ENCODE measurements at regions not wholly inside any gene's neighbourhood (a gene's known extent, or its start where the extent isn't known, plus 50 kb on each side); places are given as distances from the start of the nearest gene placed in this dataset.

GRCh38 chr9:13719446-13719845, 440.0 kb upstream of the MPDZ start:
- DNase-seq (ENCODE audit: extremely low read depth in 1 of 2, low read depth in 1 of 2) = no peak

- no peak for DNase-seq (ENCODE audit: extremely low read depth in 1 of 2, low read depth in 1 of 2)
Observed at GRCh38 chr9:13718539-13718938, 439.0 kb upstream of the MPDZ start.

GRCh38 chr9:13718086-13718485, 438.6 kb upstream of the MPDZ start:
- DNase-seq (ENCODE audit: extremely low read depth in 1 of 2, low read depth in 1 of 2) = no peak

GRCh38 chr9:13717322-13718054, 438.0 kb upstream of the MPDZ start:
- no peak for DNase-seq (ENCODE audit: extremely low read depth in 1 of 2, low read depth in 1 of 2)

- no peak for DNase-seq (ENCODE audit: extremely low read depth in 1 of 2, low read depth in 1 of 2)
Observed at GRCh38 chr9:13716601-13717321, 437.3 kb upstream of the MPDZ start.

GRCh38 chr9:13716090-13716489, 436.6 kb upstream of the MPDZ start:
- DNase-seq (ENCODE audit: extremely low read depth in 1 of 2, low read depth in 1 of 2) = no peak

GRCh38 chr9:13715430-13715829, 435.9 kb upstream of the MPDZ start:
- no peak for DNase-seq (ENCODE audit: extremely low read depth in 1 of 2, low read depth in 1 of 2)

GRCh38 chr9:13707612-13708576, 428.4 kb upstream of the MPDZ start:
- no peak for DNase-seq (ENCODE audit: extremely low read depth in 1 of 2, low read depth in 1 of 2)

- no peak for DNase-seq (ENCODE audit: extremely low read depth in 1 of 2, low read depth in 1 of 2)
Observed at GRCh38 chr9:13705918-13706317, 426.4 kb upstream of the MPDZ start.

GRCh38 chr9:13705373-13705772, 425.9 kb upstream of the MPDZ start:
- DNase-seq (ENCODE audit: extremely low read depth in 1 of 2, low read depth in 1 of 2) = no peak

GRCh38 chr9:13690595-13690994, 411.1 kb upstream of the MPDZ start:
- no peak for DNase-seq (ENCODE audit: extremely low read depth in 1 of 2, low read depth in 1 of 2)

GRCh38 chr9:13689925-13690324, 410.4 kb upstream of the MPDZ start:
- no peak for DNase-seq (ENCODE audit: extremely low read depth in 1 of 2, low read depth in 1 of 2)

GRCh38 chr9:13688990-13689600, 409.6 kb upstream of the MPDZ start:
- no peak for DNase-seq (ENCODE audit: extremely low read depth in 1 of 2, low read depth in 1 of 2)

- DNase-seq (ENCODE audit: extremely low read depth in 1 of 2, low read depth in 1 of 2) = no peak
Observed at GRCh38 chr9:13688223-13688989, 408.9 kb upstream of the MPDZ start.

GRCh38 chr9:13684656-13685055, 405.2 kb upstream of the MPDZ start:
- DNase-seq (ENCODE audit: extremely low read depth in 1 of 2, low read depth in 1 of 2) = no peak

- no peak for DNase-seq (ENCODE audit: extremely low read depth in 1 of 2, low read depth in 1 of 2)
Observed at GRCh38 chr9:13677801-13678200, 398.3 kb upstream of the MPDZ start.

GRCh38 chr9:13675638-13676000, 396.1 kb upstream of the MPDZ start:
- no peak for DNase-seq (ENCODE audit: extremely low read depth in 1 of 2, low read depth in 1 of 2)

- DNase-seq (ENCODE audit: extremely low read depth in 1 of 2, low read depth in 1 of 2) = no peak
Observed at GRCh38 chr9:13674926-13675637, 395.6 kb upstream of the MPDZ start.

GRCh38 chr9:13673348-13673747, 393.9 kb upstream of the MPDZ start:
- no peak for DNase-seq (ENCODE audit: extremely low read depth in 1 of 2, low read depth in 1 of 2)
